ENCODE measurements at regions not wholly inside any gene's neighbourhood (a gene's known extent, or its start where the extent isn't known, plus 50 kb on each side); places are given as distances from the start of the nearest gene placed in this dataset.

GRCh38 chr2:75379476-75380210 lies 180.3 kb upstream of the TACR1 start:
- TF ChIP-seq, protein P1, sequence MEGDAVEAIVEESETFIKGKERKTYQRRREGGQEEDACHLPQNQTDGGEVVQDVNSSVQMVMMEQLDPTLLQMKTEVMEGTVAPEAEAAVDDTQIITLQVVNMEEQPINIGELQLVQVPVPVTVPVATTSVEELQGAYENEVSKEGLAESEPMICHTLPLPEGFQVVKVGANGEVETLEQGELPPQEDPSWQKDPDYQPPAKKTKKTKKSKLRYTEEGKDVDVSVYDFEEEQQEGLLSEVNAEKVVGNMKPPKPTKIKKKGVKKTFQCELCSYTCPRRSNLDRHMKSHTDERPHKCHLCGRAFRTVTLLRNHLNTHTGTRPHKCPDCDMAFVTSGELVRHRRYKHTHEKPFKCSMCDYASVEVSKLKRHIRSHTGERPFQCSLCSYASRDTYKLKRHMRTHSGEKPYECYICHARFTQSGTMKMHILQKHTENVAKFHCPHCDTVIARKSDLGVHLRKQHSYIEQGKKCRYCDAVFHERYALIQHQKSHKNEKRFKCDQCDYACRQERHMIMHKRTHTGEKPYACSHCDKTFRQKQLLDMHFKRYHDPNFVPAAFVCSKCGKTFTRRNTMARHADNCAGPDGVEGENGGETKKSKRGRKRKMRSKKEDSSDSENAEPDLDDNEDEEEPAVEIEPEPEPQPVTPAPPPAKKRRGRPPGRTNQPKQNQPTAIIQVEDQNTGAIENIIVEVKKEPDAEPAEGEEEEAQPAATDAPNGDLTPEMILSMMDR (IDR thresholded peaks at IDR 0.05; ENCODE audit: low read length): no peak
- TF ChIP-seq EZH2 (optimal IDR thresholded peaks at IDR 0.05; ENCODE audit: low read depth, low read length): no peak
